OCI-LY7 (cell line): ENCODE measurements at regions not wholly inside any gene's neighbourhood (a gene's known extent, or its start where the extent isn't known, plus 50 kb on each side); places are given as distances from the start of the nearest gene placed in this dataset.

Source experiments
- BruUV-seq: library from RNA; stranded (reverse); fragments of 400-500 nt; replicated peaks from 2 replicates; lab custom pipeline; 2021; lab: Mats Ljungman, UMichigan
- CTCF ChIA-PET: fragments of 300-600 bp; sonication (Branson Sonifier 250); formaldehyde crosslinking; loops from one replicate; lab custom pipeline; 2022; ENCODE audit warnings: antibody characterized with exemption; ENCODE audit not compliant: unreplicated experiment; lab: Charles Lee
- POLR2A ChIA-PET: fragments of 300-600 bp; sonication (Branson Sonifier 250); formaldehyde crosslinking; loops from one replicate; lab custom pipeline; 2022; ENCODE audit warnings: antibody characterized with exemption; lab: Charles Lee
- DNase-seq: peaks from one replicate; pipeline ENCODE4 v3.0.0-alpha.2; 2015; ENCODE audit warnings: low spot score
- H2AFZ ChIP-seq: fragments of 200-600 bp; sonication (generic), shearing (Covaris generic); 2 replicates; pipeline ENCODE4 v1.6.1; 2014; ENCODE audit warnings: mild to moderate bottlenecking, antibody characterized with exemption, low read length, moderate library complexity
- H3K27ac ChIP-seq: fragments of 200-600 bp; sonication (generic); 2 replicates; pipeline ENCODE4 v1.5.1; 2014; ENCODE audit warnings: mixed run types, low read depth, mild to moderate bottlenecking, moderate library complexity, low read length, inconsistent platforms; ENCODE audit not compliant: poor library complexity, severe bottlenecking
- H3K36me3 ChIP-seq: fragments of 200-600 bp; sonication (generic); 2 replicates; pipeline ENCODE4 v1.6.1; 2014; ENCODE audit warnings: mild to moderate bottlenecking, antibody characterized with exemption, low read length, moderate library complexity, mixed read lengths; ENCODE audit not compliant: insufficient read depth
- H3K4me1 ChIP-seq: fragments of 200-600 bp; sonication (generic); 2 replicates; pipeline ENCODE4 v1.5.1; 2014; ENCODE audit warnings: mild to moderate bottlenecking, low read length; ENCODE audit not compliant: insufficient read depth, poor library complexity, severe bottlenecking
- H3K4me2 ChIP-seq: fragments of 200-600 bp; sonication (generic); 2 replicates; pipeline ENCODE4 v1.6.1; 2014; ENCODE audit warnings: mild to moderate bottlenecking, low read length
- H3K4me3 ChIP-seq: fragments of 200-600 bp; sonication (generic); 2 replicates; pipeline ENCODE4 v1.5.1; 2014; ENCODE audit warnings: mild to moderate bottlenecking, low read depth, low read length; ENCODE audit not compliant: poor library complexity, severe bottlenecking
- H3K79me2 ChIP-seq: fragments of 200-600 bp; sonication (generic); 2 replicates; pipeline ENCODE4 v1.6.1; 2016; ENCODE audit warnings: low read depth, mild to moderate bottlenecking, low read length, moderate library complexity, mixed read lengths; ENCODE audit not compliant: insufficient read depth
- H3K9me2 ChIP-seq: fragments of 200-600 bp; sonication (generic); 2 replicates; pipeline ENCODE4 v1.6.1; 2016; ENCODE audit warnings: mild to moderate bottlenecking, low read length, mixed read lengths; ENCODE audit not compliant: insufficient read depth
- H3K9me3 ChIP-seq: fragments of 200-600 bp; sonication (generic); 2 replicates; pipeline ENCODE4 v1.6.1; 2014; ENCODE audit warnings: mild to moderate bottlenecking, mixed run types, low read length, mixed read lengths
- H4K20me1 ChIP-seq: fragments of 200-600 bp; sonication (generic); 2 replicates; pipeline ENCODE4 v1.6.1; 2014; ENCODE audit warnings: mild to moderate bottlenecking, antibody characterized with exemption, low read length, moderate library complexity, mixed read lengths; ENCODE audit not compliant: insufficient read depth
- EZH2phosphoT487 ChIP-seq: fragments of 200-600 bp; sonication (generic); IDR thresholded peaks from 2 replicates; pipeline ENCODE4 v1.6.1; 2018; ENCODE audit warnings: low read depth, borderline replicate concordance, mild to moderate bottlenecking, mixed run types, antibody characterized with exemption, low read length, moderate library complexity, mixed read lengths
- intact Hi-C: fragments of 100-400 bp; cut with micrococcal nuclease; formaldehyde crosslinking; loops from one replicate; pipeline ENCODE4 v1.10.0; 2022; ENCODE audit not compliant: unreplicated experiment
- TF ChIP-seq, protein P1 (sequence below): fragments of 200-600 bp; sonication (generic); conservative IDR thresholded peaks from 2 replicates; pipeline ENCODE4 v1.5.1; 2014; ENCODE audit warnings: mild to moderate bottlenecking, antibody characterized with exemption, low read length, moderate library complexity, mixed read lengths

GRCh38 chrX:131907488-131908314, 115.4 kb upstream of the STK26 start:
- no peaks in the 10 kb centered on the region for H3K9me3 ChIP-seq
- ChIA-PET POLR2A (no interaction called here), CTCF (no interaction called here)
- H3K4me1 ChIP-seq, result no peaks in the 10 kb centered on the region
- intact Hi-C loops, result no loop called here
- no peaks in the 10 kb centered on the region for H3K9me2 ChIP-seq
- H3K79me2 ChIP-seq, result no peaks in the 10 kb centered on the region
- H3K4me2 ChIP-seq, result no peak overlapping the region
- no peaks in the 10 kb centered on the region for H4K20me1 ChIP-seq
- BruUV-seq, result no TSS peak
- no peak overlapping the region for H3K27ac ChIP-seq
- no peak for DNase-seq
- H2AFZ ChIP-seq, result no peak overlapping the region
- TF ChIP-seq, protein P1, sequence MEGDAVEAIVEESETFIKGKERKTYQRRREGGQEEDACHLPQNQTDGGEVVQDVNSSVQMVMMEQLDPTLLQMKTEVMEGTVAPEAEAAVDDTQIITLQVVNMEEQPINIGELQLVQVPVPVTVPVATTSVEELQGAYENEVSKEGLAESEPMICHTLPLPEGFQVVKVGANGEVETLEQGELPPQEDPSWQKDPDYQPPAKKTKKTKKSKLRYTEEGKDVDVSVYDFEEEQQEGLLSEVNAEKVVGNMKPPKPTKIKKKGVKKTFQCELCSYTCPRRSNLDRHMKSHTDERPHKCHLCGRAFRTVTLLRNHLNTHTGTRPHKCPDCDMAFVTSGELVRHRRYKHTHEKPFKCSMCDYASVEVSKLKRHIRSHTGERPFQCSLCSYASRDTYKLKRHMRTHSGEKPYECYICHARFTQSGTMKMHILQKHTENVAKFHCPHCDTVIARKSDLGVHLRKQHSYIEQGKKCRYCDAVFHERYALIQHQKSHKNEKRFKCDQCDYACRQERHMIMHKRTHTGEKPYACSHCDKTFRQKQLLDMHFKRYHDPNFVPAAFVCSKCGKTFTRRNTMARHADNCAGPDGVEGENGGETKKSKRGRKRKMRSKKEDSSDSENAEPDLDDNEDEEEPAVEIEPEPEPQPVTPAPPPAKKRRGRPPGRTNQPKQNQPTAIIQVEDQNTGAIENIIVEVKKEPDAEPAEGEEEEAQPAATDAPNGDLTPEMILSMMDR, result no peak
- TF ChIP-seq EZH2phosphoT487, result no peak
- no peaks in the 10 kb centered on the region for H3K36me3 ChIP-seq
- H3K4me3 ChIP-seq, result no peak overlapping the region

DNA sequence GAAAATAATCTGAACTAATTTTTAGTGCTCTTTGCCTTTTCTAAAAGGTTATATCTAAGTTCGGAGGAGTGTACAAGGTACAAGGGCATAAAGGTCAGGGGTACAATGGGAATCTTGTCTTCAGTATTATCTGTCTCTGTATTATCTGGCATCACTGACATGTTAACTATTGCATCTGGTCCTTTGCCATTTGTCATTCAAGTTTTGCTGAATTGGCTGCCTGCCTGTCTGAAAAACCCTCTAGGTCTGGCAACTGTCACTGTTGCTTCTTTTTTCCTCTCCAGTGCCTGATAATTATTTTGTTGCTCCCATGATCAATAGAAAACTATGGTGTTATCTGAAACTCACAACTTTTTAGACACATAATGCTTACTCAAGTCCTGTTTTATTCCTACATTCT, 112.5 kb upstream of the STK26 start:
- Histone ChIP-seq H3K9me3 (no peaks in the 10 kb centered on the region), H3K4me1 (no peaks in the 10 kb centered on the region), H3K4me2 (no peak overlapping the region), H3K9me2 (no peaks in the 10 kb centered on the region), H3K79me2 (no peaks in the 10 kb centered on the region), H3K4me3 (no peak overlapping the region), H2AFZ (no peak overlapping the region), H4K20me1 (no peaks in the 10 kb centered on the region), H3K36me3 (no peaks in the 10 kb centered on the region), H3K27ac (no peak overlapping the region)
- intact Hi-C loops, result no loop called here
- POLR2A ChIA-PET, result no interaction called here
- no peak for DNase-seq
- CTCF ChIA-PET, result no interaction called here
- BruUV-seq, result no TSS peak
- no peak for TF ChIP-seq EZH2phosphoT487
- TF ChIP-seq, protein P1, result no peak

DNA sequence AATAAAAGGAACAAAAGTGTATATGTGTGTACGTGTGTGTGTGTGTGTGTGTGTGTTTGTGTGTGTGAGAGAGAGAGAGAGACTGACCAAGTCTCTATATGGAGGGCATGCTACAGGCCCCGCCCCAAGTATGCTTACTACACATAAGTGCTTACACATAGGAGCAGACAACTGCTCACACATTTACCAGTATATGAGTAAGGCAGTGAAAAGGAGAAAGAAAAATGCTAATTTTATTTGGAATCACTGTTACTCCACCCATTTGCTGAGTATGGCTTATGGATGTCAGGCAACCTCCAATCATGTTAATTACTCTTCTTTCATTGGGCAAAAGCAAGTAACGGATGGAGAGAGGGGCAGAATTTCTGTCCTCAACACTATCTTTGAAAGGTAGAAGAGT, 107.6 kb upstream of the STK26 start:
- Histone ChIP-seq H3K36me3 (no peaks in the 10 kb centered on the region), H3K27ac (no peak overlapping the region), H3K4me2 (no peak overlapping the region), H3K4me3 (no peak overlapping the region), H3K4me1 (no peaks in the 10 kb centered on the region), H2AFZ (no peak overlapping the region), H4K20me1 (no peaks in the 10 kb centered on the region), H3K9me2 (no peaks in the 10 kb centered on the region), H3K79me2 (no peaks in the 10 kb centered on the region), H3K9me3 (no peaks in the 10 kb centered on the region)
- no TSS peak for BruUV-seq
- CTCF ChIA-PET, result no interaction called here
- intact Hi-C loops, result no loop called here
- POLR2A ChIA-PET, result interaction anchor here (0.7 kb wide), 1 partner anchor 303 kb away, joined by 3 read pairs; no protein-coding TSS in a partner anchor
- no peak for DNase-seq
- TF ChIP-seq, protein P1, result no peak
- no peak for TF ChIP-seq EZH2phosphoT487
